ENCODE measurements at regions not wholly inside any gene's neighbourhood (a gene's known extent, or its start where the extent isn't known, plus 50 kb on each side); places are given as distances from the start of the nearest gene placed in this dataset.
A peak's percentile ranks its signal among the peaks of the same experiment; 100 is the strongest.

DNA sequence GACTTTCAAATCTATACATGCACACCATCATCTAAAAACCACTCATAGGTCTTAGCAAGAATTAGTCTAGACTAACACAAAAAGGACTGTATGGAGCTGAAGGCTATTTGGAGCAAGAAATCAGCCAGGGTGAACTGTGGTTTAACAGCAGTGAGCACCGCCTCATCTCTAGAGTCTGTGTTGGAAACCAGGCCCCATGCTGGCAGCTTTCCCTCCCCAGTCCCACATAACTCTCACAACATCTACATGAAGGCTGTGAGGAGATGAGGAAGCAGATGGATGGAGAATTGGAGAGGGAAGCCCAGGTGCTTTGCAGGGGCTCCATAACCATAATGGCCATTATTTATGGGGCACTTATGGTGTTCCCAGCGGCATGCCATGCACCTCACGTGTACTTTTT lies 133.2 kb upstream of the TOPAZ1 start:
- H3K4me3 ChIP-seq (ENCODE audit: low read depth, low read length): no peak overlapping the region
- no peak for DNase-seq (ENCODE audit: low read depth)
- TF ChIP-seq, protein P1, sequence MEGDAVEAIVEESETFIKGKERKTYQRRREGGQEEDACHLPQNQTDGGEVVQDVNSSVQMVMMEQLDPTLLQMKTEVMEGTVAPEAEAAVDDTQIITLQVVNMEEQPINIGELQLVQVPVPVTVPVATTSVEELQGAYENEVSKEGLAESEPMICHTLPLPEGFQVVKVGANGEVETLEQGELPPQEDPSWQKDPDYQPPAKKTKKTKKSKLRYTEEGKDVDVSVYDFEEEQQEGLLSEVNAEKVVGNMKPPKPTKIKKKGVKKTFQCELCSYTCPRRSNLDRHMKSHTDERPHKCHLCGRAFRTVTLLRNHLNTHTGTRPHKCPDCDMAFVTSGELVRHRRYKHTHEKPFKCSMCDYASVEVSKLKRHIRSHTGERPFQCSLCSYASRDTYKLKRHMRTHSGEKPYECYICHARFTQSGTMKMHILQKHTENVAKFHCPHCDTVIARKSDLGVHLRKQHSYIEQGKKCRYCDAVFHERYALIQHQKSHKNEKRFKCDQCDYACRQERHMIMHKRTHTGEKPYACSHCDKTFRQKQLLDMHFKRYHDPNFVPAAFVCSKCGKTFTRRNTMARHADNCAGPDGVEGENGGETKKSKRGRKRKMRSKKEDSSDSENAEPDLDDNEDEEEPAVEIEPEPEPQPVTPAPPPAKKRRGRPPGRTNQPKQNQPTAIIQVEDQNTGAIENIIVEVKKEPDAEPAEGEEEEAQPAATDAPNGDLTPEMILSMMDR (IDR thresholded peaks at IDR 0.05; ENCODE audit: insufficient read depth, low read depth, low read length): no peak

DNA sequence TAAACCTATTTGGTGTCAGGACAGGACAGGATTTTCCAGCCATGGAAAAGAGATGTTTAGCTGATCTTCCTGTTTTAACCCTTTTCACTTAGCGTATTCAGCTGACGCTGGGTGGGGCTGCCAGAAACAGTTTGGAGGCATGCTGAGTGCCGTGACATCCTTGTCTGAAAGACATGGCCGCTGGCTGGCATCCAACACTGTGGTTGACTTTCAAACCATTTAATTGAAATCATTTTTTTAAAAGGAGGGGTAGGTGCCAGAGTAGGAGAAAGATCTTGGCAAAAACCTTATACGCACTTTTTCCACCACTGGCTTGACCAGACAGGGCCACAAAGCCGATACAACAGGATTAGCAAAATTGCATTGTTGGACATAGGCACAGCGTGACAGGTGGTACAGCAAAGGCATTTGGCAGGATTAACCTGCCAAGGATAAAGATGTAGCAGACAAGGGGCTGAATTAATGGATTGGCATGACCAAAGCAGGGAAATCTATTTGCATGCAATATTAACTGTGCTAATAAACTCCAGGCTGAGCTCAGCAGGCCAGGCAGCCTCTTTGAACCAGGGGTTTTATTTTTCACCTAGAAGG lies 131.8 kb upstream of the TOPAZ1 start:
- DNase-seq (ENCODE audit: low read depth): no peak
- TF ChIP-seq, protein P1 (IDR thresholded peaks at IDR 0.05; ENCODE audit: insufficient read depth, low read depth, low read length): no peak
- no peak overlapping the region for H3K4me3 ChIP-seq (ENCODE audit: low read depth, low read length)

DNA sequence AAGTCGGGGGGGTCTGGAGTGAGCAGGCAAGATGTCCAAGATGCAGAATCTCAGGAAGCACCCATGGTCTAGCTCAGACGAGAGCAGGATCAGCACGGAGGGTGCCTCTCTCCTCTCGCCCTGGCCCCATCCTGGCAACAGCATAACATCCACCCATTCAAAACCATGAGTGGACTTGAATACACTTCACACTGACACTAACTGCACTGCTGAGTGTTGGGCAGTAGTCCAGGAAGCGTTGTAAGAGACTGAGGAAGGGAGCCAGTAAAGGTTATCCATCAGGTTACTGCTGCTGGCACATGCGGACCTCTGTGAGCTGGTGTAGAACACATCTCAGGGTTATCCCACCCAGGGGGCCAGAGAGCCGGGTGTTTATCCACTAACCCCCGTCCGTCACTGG lies 131.0 kb upstream of the TOPAZ1 start:
- no peak overlapping the region for H3K4me3 ChIP-seq (ENCODE audit: low read depth, low read length)
- TF ChIP-seq, protein P1 (IDR thresholded peaks at IDR 0.05; ENCODE audit: insufficient read depth, low read depth, low read length): no peak
- no peak for DNase-seq (ENCODE audit: low read depth)

DNA sequence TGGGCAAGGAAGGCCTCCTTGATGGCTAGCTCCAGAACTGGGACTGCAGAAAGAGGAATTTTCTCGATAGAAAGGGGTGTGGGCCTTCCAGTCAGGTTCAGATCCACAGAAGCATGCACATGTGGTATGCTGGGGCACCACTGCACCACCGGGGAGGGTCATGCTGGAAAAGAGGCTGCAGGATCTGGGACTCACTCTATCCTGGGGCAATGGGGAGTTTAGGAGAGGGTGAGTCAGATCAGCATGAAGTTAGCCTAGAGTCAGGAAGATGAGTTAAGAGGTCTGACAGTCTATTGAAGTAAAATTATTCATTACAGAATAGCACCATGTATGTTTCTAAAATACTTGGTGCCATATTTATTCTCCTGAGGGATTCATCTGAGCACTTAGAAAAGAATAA lies 130.2 kb upstream of the TOPAZ1 start:
- no peak overlapping the region for H3K4me3 ChIP-seq (ENCODE audit: low read depth, low read length)
- DNase-seq (ENCODE audit: low read depth): no peak
- TF ChIP-seq, protein P1 (IDR thresholded peaks at IDR 0.05; ENCODE audit: insufficient read depth, low read depth, low read length): no peak

DNA sequence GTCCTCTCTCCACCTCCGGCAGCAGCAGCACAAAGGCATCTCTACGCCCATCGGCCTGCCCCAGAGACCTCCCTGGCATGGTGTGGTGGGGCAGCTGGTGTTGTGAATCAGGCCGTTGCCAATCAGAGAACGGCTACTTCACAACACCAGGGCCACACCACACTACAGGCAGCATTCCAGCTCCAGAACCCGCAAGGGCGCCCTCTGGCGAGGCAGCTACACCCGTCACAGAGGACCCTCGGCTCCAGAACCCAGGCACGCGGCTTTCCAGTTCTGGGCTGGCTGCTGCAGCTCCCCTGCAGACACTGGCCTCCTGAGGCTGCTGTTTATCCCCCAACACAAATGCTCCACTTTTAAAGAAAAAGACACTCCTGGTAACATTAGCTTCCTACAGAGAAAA lies 127.5 kb upstream of the TOPAZ1 start:
- no peak overlapping the region for H3K4me3 ChIP-seq (ENCODE audit: low read depth, low read length)
- TF ChIP-seq, protein P1 (IDR thresholded peaks at IDR 0.05; ENCODE audit: insufficient read depth, low read depth, low read length): peak; percentile 53
- DNase-seq (ENCODE audit: low read depth): peak; percentile 13

DNA sequence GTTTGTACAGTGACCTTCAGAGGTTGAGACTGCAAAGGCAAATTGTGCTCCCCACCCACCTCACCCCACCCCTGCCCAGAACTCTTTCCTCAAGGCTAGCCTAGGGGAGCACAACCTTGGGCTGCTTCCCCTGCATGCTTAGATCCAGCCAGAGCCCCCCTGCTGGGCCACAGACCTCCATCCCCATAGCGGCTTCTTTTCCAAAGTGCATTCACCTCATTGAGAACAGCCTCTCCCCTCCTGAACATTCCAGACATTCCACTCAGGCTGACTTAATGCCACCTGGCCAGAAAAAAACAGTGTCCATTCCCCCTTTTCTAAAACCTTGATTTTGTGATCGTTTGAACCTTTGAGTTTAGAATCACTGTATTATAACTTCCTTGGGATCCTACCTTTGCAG lies 124.4 kb upstream of the TOPAZ1 start:
- TF ChIP-seq, protein P1 (IDR thresholded peaks at IDR 0.05; ENCODE audit: insufficient read depth, low read depth, low read length): no peak
- no peak overlapping the region for H3K4me3 ChIP-seq (ENCODE audit: low read depth, low read length)
- no peak for DNase-seq (ENCODE audit: low read depth)

DNA sequence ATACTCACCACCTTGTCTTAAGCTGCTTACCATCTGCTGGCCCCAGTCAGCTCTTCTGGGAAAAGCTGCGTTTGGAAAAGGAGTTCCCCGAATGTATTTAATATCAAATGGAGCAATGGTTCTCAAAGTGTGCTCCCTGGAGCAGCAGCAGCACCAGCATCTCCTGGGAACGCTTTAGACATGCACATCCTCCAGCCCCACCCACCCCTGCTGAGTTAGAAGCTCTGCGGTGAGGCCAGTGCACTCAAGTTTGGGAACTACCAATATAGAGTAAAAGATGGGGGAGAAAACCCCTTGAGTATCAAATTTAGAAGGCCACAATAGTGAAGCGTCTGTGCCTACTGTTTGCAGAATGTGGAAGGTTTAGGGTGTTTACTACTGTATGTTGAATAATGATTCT lies 124.0 kb upstream of the TOPAZ1 start:
- no peak overlapping the region for H3K4me3 ChIP-seq (ENCODE audit: low read depth, low read length)
- TF ChIP-seq, protein P1 (IDR thresholded peaks at IDR 0.05; ENCODE audit: insufficient read depth, low read depth, low read length): no peak
- DNase-seq (ENCODE audit: low read depth): no peak

Data from fibroblast of villous mesenchyme (primary cell).